ENCODE measurements at regions not wholly inside any gene's neighbourhood (a gene's known extent, or its start where the extent isn't known, plus 50 kb on each side); places are given as distances from the start of the nearest gene placed in this dataset.
"Not testable (repeated sequence)": the region's sequence is repeated elsewhere in the genome, so short reads cannot be mapped to it uniquely, and the experiment has no call there.

DNA sequence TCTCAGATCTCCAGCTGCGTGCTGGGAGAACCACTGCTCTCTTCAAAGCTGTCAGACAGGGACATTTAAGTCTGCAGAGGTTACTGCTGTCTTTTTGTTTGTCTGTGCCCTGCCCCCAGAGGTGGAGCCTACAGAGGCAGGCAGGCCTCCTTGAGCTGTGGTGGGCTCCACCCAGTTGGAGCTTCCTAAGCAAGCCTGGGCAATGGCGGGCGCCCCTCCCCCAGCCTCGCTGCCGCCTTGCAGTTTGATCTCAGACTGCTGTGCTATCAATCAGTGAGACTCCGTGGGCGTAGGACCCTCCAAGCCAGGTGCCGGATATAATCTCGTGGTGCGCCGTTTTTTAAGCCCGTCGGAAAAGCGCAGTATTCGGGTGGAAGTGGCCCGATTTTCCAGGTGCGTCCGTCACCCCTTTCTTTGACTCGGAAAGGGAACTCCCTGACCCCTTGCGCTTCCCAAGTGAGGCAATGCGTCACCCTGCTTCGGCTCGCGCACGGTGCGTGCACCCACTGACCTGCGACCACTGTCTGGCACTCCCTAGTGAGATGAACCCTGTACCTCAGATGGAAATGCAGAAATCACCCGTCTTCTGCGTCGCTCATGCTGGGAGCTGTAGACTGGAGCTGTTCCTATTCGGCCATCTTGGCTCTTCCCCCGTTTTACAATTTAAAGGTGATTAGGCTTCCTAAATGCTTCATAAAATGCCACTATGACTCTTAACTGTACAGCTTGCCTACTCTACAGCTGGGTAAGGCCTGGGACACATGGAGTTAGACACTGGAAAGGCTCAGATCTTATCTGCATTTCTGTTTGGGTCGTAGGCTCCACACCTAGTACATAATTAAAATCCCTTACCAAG is 115.7 kb upstream of the PMCH start:
- H3K4me3 Mint-ChIP-seq; H3K4me1 Mint-ChIP-seq (ENCODE audit: low read depth); H3K27me3 Mint-ChIP-seq; H3K9me3 Mint-ChIP-seq; H3K27ac Mint-ChIP-seq; intact Hi-C loops (cut with micrococcal nuclease); H3K36me3 Mint-ChIP-seq (ENCODE audit: low read depth): not testable (repeated sequence)

DNA sequence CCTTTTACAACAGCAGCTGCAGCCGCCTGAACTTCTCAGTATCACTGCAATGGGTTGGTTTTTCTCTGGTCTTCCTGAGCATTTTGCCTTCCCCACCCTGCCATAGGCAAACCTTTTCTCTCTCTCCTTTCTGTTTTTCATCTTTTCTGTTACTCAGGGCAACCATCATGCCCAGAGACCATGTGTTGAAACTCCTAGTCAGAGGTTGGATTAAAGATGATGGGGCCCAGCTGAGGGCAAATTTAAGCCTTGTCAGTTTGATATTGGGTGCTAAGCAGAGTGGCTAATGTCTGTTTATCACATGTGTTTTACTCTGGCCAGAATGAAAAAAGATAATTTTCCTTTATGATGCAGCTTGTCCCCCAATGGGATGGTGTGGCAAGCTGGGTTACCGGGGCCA is 107.9 kb upstream of the PMCH start:
- Mint-ChIP-seq H3K27ac (no peak overlapping the region), H3K4me3 (no peak overlapping the region), H3K4me1 (ENCODE audit: low read depth) (no peaks in the 10 kb centered on the region), H3K9me3 (no peaks in the 10 kb centered on the region), H3K27me3 (no peaks in the 10 kb centered on the region), H3K36me3 (ENCODE audit: low read depth) (no peaks in the 10 kb centered on the region)
- intact Hi-C loops (cut with micrococcal nuclease): no loop called here

- H3K4me1 Mint-ChIP-seq (ENCODE audit: low read depth); H3K27me3 Mint-ChIP-seq; H3K9me3 Mint-ChIP-seq; H3K4me3 Mint-ChIP-seq; H3K27ac Mint-ChIP-seq; H3K36me3 Mint-ChIP-seq (ENCODE audit: low read depth); intact Hi-C loops (cut with micrococcal nuclease): not testable (repeated sequence)
These were observed 107.0 kb upstream of the PMCH start for GRCh38 chr12:102304667-102305066.

- Mint-ChIP-seq H3K36me3 (ENCODE audit: low read depth) (no peaks in the 10 kb centered on the region), H3K27me3 (no peaks in the 10 kb centered on the region), H3K4me3 (no peak overlapping the region), H3K9me3 (no peaks in the 10 kb centered on the region), H3K27ac (no peak overlapping the region), H3K4me1 (ENCODE audit: low read depth) (no peaks in the 10 kb centered on the region)
- intact Hi-C loops (cut with micrococcal nuclease): no loop called here
These were observed 104.9 kb upstream of the PMCH start for GRCh38 chr12:102302553-102302952.

DNA sequence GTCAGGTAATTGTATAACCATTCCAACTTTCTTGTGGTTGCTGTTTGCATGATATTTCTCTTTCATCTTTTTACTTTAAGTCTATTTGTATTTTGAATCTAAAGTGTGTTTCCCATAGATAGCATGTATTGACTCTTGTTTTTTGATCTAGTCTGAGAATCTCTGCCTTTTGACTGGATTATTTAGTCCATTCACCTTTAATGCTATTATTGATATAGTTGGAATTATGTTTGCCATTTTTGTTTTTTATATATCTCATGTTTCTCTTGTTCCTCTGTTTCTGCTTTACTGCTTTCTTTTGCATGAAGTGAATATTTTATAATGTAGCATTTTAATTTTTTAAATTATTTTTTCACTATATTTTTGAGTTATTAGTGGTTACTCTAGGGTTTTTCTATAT is 103.9 kb upstream of the PMCH start:
- Mint-ChIP-seq H3K36me3 (ENCODE audit: low read depth) (no peaks in the 10 kb centered on the region), H3K4me1 (ENCODE audit: low read depth) (no peaks in the 10 kb centered on the region), H3K27ac (no peak overlapping the region), H3K9me3 (no peaks in the 10 kb centered on the region), H3K27me3 (peaks cover 2% of the 10 kb centered on the region), H3K4me3 (no peak overlapping the region)
- intact Hi-C loops (cut with micrococcal nuclease): loop anchor here (1.0 to 2.0 kb wide), 3 partner anchors 241 to 467 kb away; no protein-coding TSS in a partner anchor

DNA sequence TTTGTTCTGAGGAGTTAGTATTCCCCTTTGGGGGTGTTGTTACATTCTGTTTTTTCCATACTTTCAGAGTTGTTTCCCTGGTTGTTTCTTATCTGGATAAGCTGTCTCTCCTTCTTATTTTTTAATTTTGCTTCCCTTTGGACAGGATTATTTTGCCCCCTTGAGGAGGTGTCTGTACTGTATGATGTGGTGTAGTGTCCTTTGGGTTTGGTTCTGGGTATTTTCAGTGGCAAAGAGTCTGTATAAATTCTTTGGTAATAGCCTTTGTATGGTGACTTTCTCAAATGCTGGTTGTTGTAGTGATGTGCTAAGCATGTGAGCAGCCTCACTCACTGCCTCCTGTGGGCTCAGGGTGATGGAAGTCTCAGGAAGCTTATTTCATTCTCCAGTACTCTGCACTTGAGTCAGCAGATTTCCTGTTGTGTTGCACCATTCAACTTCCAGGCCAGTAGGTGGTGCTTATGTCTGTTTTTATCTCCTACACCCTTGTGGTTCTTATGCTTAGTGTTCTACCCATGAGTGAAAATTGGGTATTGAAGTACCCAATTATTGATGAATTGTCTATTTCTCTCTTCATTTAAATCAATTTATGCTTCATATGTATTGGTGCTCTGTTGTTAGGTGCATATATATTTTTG is 103.3 kb upstream of the PMCH start:
- Mint-ChIP-seq H3K9me3 (no peaks in the 10 kb centered on the region), H3K27me3 (peaks cover 2% of the 10 kb centered on the region), H3K27ac (no peak overlapping the region), H3K4me3 (no peak overlapping the region), H3K36me3 (ENCODE audit: low read depth) (no peaks in the 10 kb centered on the region), H3K4me1 (ENCODE audit: low read depth) (no peaks in the 10 kb centered on the region)
- intact Hi-C loops (cut with micrococcal nuclease): loop anchor here (1.0 to 2.0 kb wide), 3 partner anchors 242 to 468 kb away; no protein-coding TSS in a partner anchor

DNA sequence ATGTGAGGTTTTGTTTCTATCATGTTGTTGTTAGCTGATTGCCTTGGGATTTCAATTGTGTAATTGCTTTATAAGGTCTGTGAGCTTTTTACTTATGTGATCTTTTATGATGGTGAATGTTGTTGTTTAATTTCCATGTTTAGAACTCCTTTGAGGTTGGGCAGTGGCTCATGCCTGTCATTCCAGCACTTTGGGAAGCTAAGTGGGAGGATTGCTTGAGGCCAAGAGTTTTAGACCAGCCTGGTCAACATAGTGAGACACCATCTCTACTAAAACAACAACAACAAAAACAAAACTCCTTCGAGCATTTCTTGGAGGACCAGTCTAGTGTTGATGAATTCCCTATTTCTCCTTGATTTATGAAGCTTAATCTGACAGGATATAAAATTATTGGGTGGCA is 102.1 kb upstream of the PMCH start:
- H3K4me1 Mint-ChIP-seq (ENCODE audit: low read depth): no peaks in the 10 kb centered on the region

GRCh38 chr12:102298022-102298421 is 100.4 kb upstream of the PMCH start:
- Mint-ChIP-seq H3K36me3 (ENCODE audit: low read depth) (no peaks in the 10 kb centered on the region), H3K4me1 (ENCODE audit: low read depth) (no peaks in the 10 kb centered on the region), H3K9me3 (no peaks in the 10 kb centered on the region), H3K27ac (no peak overlapping the region), H3K27me3 (peaks cover 2% of the 10 kb centered on the region), H3K4me3 (no peak overlapping the region)
- intact Hi-C loops (cut with micrococcal nuclease): no loop called here

More for the DNA sequence above, 102.1 kb upstream of the PMCH start:
- Mint-ChIP-seq H3K4me3 (no peak overlapping the region), H3K36me3 (ENCODE audit: low read depth) (no peaks in the 10 kb centered on the region), H3K27me3 (peaks cover 2% of the 10 kb centered on the region), H3K9me3 (no peaks in the 10 kb centered on the region), H3K27ac (no peak overlapping the region)
- intact Hi-C loops (cut with micrococcal nuclease): loop anchor here (2.0 kb wide), 2 partner anchors 243 to 469 kb away; no protein-coding TSS in a partner anchor

GRCh38 chr12:102297412-102297811 is 99.8 kb upstream of the PMCH start:
- intact Hi-C loops (cut with micrococcal nuclease): no loop called here
- Mint-ChIP-seq H3K9me3 (no peaks in the 10 kb centered on the region), H3K4me3 (no peak overlapping the region), H3K36me3 (ENCODE audit: low read depth) (no peaks in the 10 kb centered on the region), H3K27me3 (peaks cover 2% of the 10 kb centered on the region), H3K4me1 (ENCODE audit: low read depth) (no peaks in the 10 kb centered on the region), H3K27ac (no peak overlapping the region)

- H3K4me1 Mint-ChIP-seq (ENCODE audit: low read depth): no peaks in the 10 kb centered on the region
- H3K27ac Mint-ChIP-seq: no peak overlapping the region
- no peaks in the 10 kb centered on the region for H3K36me3 Mint-ChIP-seq (ENCODE audit: low read depth)
- no peak overlapping the region for H3K4me3 Mint-ChIP-seq
- peaks cover 2% of the 10 kb centered on the region for H3K27me3 Mint-ChIP-seq
- H3K9me3 Mint-ChIP-seq: peaks cover 9% of the 10 kb centered on the region
- intact Hi-C loops (cut with micrococcal nuclease): no loop called here
These were observed 96.9 kb upstream of the PMCH start for GRCh38 chr12:102294568-102294967.

- H3K4me3 Mint-ChIP-seq; H3K36me3 Mint-ChIP-seq (ENCODE audit: low read depth); H3K4me1 Mint-ChIP-seq (ENCODE audit: low read depth); intact Hi-C loops (cut with micrococcal nuclease); H3K27me3 Mint-ChIP-seq; H3K27ac Mint-ChIP-seq: not testable (repeated sequence)
- H3K9me3 Mint-ChIP-seq: peaks cover 17% of the 10 kb centered on the region
These were observed 94.1 kb upstream of the PMCH start for GRCh38 chr12:102291498-102292440.

DNA sequence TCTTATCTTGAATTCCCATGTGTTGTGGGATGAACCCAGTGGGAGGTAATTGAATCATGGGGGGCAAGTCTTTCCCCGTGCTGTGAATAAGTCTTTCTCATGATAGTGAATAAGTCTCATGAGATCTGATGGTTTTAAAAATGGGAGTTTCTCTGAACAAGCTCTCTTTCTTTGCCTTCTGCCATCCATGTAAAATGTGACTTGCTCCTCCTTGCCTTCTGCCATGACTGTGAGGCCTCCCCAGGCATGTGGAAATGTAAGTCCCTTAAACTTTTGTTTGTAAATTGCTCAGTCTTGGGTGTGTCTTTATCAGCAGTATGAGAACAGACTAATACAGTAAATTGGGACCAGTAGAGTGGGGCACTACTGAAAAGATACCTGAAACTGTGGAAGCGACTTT is 92.1 kb upstream of the PMCH start:
- H3K4me1 Mint-ChIP-seq (ENCODE audit: low read depth); intact Hi-C loops (cut with micrococcal nuclease); H3K36me3 Mint-ChIP-seq (ENCODE audit: low read depth); H3K27me3 Mint-ChIP-seq; H3K4me3 Mint-ChIP-seq; H3K27ac Mint-ChIP-seq: not testable (repeated sequence)
- peaks cover 17% of the 10 kb centered on the region for H3K9me3 Mint-ChIP-seq

- H3K36me3 Mint-ChIP-seq (ENCODE audit: low read depth): no peaks in the 10 kb centered on the region
- intact Hi-C loops (cut with micrococcal nuclease): no loop called here
- H3K4me1 Mint-ChIP-seq (ENCODE audit: low read depth): no peaks in the 10 kb centered on the region
- H3K27me3 Mint-ChIP-seq: no peaks in the 10 kb centered on the region
- no peaks in the 10 kb centered on the region for H3K9me3 Mint-ChIP-seq
- no peak overlapping the region for H3K27ac Mint-ChIP-seq
- no peak overlapping the region for H3K4me3 Mint-ChIP-seq
These were observed 83.6 kb upstream of the PMCH start for GRCh38 chr12:102281231-102281630.

DNA sequence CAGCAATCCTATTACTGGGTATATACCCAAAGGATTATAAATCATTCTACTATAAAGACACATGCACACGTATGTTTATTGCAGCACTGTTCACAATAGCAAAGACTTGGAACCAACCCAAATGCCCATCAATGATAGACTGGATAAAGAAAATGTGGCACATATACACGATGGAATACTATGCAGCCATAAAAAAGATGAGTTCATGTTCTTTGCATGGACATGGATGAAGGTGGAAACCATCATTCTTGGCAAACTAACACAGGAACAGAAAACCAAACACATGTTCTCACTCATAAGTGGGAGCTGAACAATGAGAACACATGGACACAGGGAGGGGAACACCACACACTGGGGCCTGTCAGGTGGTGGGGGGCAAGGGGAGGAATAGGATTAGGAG is 58.1 kb upstream of the PMCH start:
- H3K4me3 Mint-ChIP-seq; H3K4me1 Mint-ChIP-seq (ENCODE audit: low read depth); H3K27me3 Mint-ChIP-seq; intact Hi-C loops (cut with micrococcal nuclease); H3K36me3 Mint-ChIP-seq (ENCODE audit: low read depth); H3K27ac Mint-ChIP-seq: not testable (repeated sequence)
- peaks cover 18% of the 10 kb centered on the region for H3K9me3 Mint-ChIP-seq
